ENCODE measurements at regions not wholly inside any gene's neighbourhood (a gene's known extent, or its start where the extent isn't known, plus 50 kb on each side); places are given as distances from the start of the nearest gene placed in this dataset.

GRCh38 chr9:118809160-118809625 is 560.0 kb downstream of the BRINP1 start:
- CTCF ChIA-PET, result no interaction called here
- BruUV-seq (replicated peaks), result no TSS peak
- POLR2A ChIA-PET, result no interaction called here
- intact Hi-C loops (cut with micrococcal nuclease; ENCODE audit: unreplicated experiment), result no loop called here
- no peaks in the 10 kb centered on the region for H3K27me3 ChIP-seq (ENCODE audit: control insufficient read depth, insufficient read depth, low read length)
- no peaks in the 10 kb centered on the region for H3K4me1 ChIP-seq (ENCODE audit: control insufficient read depth, insufficient read depth, low read length)
- H3K36me3 ChIP-seq (ENCODE audit: control insufficient read depth, insufficient read depth, low read length), result no peaks in the 10 kb centered on the region
- no peak for DNase-seq (ENCODE audit: low read depth, low spot score)
- ATAC-seq, result no peak
- TF ChIP-seq TCF7L2 (IDR thresholded peaks at IDR 0.05; ENCODE audit: low read depth, low read length) (no peak), SIN3A (IDR thresholded peaks at IDR 0.05; ENCODE audit: borderline replicate concordance, insufficient read depth, low read depth, low read length) (no peak), REST (IDR thresholded peaks at IDR 0.05; ENCODE audit: insufficient read depth in 1 of 2, low read depth in 2 of 2, low read length in 1 of 2) (no peak), CTCF (IDR thresholded peaks at IDR 0.05) (no peak)
- in situ Hi-C loops (cut with HindIII; ENCODE audit: low pct_unique_long_range_greater_than_20kb, low sequenced_read_pairs), result no loop called here
- H3K9me3 ChIP-seq (ENCODE audit: control insufficient read depth, insufficient read depth, low read depth, low read length), result no peaks in the 10 kb centered on the region
- no peak overlapping the region for H3K27ac ChIP-seq (ENCODE audit: low read length)
- no peak overlapping the region for H3K4me3 ChIP-seq (ENCODE audit: low read depth in 2 of 2, low read length in 2 of 2)

GRCh38 chr9:118829334-118829733 is 539.9 kb downstream of the BRINP1 start:
- ChIA-PET POLR2A (no interaction called here), CTCF (no interaction called here)
- Histone ChIP-seq H3K27me3 (ENCODE audit: control insufficient read depth, insufficient read depth, low read length) (no peaks in the 10 kb centered on the region), H3K9me3 (ENCODE audit: control insufficient read depth, insufficient read depth, low read depth, low read length) (no peaks in the 10 kb centered on the region), H3K4me1 (ENCODE audit: control insufficient read depth, insufficient read depth, low read length) (no peaks in the 10 kb centered on the region), H3K36me3 (ENCODE audit: control insufficient read depth, insufficient read depth, low read length) (no peaks in the 10 kb centered on the region), H3K4me3 (ENCODE audit: low read depth in 2 of 2, low read length in 2 of 2) (no peak overlapping the region), H3K27ac (ENCODE audit: low read length) (no peak overlapping the region)
- DNase-seq (ENCODE audit: low read depth, low spot score), result no peak
- TF ChIP-seq REST (IDR thresholded peaks at IDR 0.05; ENCODE audit: insufficient read depth in 1 of 2, low read depth in 2 of 2, low read length in 1 of 2) (no peak), TCF7L2 (IDR thresholded peaks at IDR 0.05; ENCODE audit: low read depth, low read length) (no peak), CTCF (IDR thresholded peaks at IDR 0.05) (no peak), SIN3A (IDR thresholded peaks at IDR 0.05; ENCODE audit: borderline replicate concordance, insufficient read depth, low read depth, low read length) (no peak), POLR2AphosphoS5 (IDR thresholded peaks at IDR 0.05; ENCODE audit: low read depth, low read length) (no peak)
- intact Hi-C loops (cut with micrococcal nuclease; ENCODE audit: unreplicated experiment) (no loop called here), in situ Hi-C loops (cut with HindIII; ENCODE audit: low pct_unique_long_range_greater_than_20kb, low sequenced_read_pairs) (no loop called here)
- BruUV-seq (replicated peaks), result no TSS peak
- ATAC-seq, result no peak

Data from Panc1 (cell line).